GM10847 (cell line): ENCODE measurements at regions not wholly inside any gene's neighbourhood (a gene's known extent, or its start where the extent isn't known, plus 50 kb on each side); places are given as distances from the start of the nearest gene placed in this dataset.

Experiments used
- POLR2A ChIP-seq: IDR thresholded peaks from 2 replicates; pipeline ENCODE4 v1.6.1; 2011; ENCODE audit not compliant: insufficient read length; ENCODE audit errors: extremely low read depth

- no peak for TF ChIP-seq POLR2A
These were observed 186.1 kb upstream of the KLF14 start for GRCh38 chr7:130920122-130920521.

DNA sequence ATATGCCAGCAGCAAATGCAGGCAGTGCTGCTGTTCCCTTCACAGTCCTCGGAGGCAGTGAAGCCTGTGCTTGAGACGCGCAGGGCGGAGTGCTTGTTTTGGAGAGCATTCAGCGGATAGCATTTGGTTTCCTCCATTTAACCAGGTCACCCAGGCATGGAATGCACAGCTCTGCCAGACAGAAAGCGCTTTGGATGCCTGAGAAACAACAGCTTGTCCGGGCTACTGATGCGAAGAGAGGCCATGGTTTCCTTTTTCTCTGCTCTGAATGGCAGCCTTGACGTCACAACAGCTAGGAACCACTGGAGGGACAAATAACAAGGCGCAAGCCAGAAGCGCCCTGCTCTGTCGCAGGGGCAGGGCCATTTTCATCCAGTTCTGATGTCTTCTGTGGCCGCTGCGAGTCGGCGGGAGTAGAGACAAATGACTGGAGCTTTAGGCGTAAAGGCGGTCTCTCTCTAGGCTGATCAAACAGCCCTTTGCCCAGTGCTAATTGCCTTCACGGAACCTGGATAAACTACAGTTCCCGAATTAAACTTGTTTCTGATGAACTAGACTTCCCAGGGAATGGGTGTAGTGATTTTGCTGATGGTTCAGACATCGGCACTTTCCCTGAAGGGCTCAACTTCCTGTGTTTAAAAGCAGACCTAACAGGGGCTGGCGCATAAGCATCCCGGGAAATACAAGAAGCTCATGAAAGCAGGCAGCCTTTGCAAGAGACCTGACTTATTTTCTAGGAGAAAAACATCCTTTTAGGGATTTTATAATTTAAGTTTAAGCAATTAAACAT is 187.6 kb upstream of the KLF14 start:
- no peak for TF ChIP-seq POLR2A

DNA sequence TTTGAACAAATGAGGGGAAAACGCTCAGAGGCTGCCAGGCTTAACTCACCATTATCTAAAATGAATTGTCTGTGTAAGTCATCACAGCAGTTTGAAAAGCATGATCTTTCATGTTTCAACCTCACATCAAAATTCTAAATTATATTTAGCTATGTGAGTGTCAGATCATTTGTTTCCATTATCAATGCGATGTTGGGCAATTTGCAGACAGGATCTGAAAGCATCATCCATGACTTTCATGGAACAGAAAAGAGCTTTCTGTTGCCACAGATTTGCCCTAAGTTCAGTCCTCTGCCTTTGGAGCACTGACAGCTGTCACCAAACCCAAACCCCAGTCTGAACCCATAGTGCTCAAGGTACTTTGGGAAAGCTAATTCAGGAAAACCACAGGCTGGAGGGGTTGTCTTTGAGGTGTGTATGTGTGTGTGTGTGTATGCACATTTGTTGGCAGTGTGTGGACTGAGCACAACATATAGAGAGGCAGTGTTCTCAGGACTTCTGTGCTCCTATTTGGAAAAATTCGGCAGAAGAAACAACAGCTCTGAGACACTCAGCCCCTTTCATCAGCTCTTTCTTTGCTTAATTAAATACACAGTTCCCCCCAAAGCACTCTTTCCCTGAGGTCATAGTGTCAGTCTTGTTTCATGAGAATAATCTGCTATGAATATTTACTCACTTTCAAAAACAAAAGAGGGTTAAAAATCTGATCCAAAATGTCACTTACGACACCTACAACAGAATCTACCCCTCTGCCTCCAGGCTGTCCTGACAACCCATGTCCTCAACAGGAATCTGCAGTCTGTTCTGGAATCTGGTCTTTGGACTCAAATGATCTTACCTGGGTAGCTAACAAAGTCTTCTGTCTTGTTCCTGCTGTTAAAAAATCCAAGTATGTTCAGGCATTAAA is 188.5 kb upstream of the KLF14 start:
- no peak for TF ChIP-seq POLR2A

GRCh38 chr7:130923365-130923764 is 189.4 kb upstream of the KLF14 start:
- TF ChIP-seq POLR2A, result no peak

DNA sequence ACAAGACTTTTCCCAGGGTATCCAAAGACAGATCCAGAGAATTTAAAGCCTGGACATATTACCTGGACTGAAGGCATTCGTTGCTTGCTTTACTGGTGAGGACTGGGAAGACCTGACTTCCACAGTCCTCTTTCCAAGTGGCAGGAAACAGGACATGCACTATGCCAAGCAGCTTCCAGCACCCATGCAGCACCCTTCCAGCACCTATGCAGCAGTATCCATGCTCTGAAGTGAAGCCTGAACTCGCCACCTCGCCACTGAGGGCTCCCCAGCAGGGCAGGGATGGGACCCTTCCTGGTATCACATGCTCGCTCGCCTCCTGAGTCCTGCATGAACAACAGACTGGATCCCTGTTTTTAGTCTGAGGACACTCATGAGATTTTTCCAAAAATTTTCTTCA is 189.9 kb upstream of the KLF14 start:
- no peak for TF ChIP-seq POLR2A

GRCh38 chr7:130925136-130925794 is 191.3 kb upstream of the KLF14 start:
- TF ChIP-seq POLR2A, result no peak

GRCh38 chr7:130926001-130926691 is 192.1 kb upstream of the KLF14 start:
- no peak for TF ChIP-seq POLR2A

DNA sequence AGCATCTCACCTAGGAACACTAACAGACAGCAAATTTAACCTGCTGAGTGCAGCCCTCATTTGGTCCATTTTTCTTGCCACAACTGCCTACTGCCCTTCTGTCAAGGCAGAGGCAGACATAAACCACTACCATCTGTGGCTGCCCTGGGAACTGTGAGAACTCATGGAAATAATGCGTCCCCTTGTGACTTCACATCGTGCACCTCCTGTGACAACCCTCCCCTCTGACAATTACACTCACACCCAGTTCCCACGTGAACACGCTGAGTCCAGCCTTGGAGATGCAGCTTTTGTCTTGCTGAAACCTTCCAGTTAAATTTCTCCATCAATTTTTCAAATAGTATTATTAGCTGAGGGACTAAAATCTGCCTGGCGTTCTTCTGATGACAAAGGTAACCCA is 193.1 kb upstream of the KLF14 start:
- TF ChIP-seq POLR2A, result no peak

DNA sequence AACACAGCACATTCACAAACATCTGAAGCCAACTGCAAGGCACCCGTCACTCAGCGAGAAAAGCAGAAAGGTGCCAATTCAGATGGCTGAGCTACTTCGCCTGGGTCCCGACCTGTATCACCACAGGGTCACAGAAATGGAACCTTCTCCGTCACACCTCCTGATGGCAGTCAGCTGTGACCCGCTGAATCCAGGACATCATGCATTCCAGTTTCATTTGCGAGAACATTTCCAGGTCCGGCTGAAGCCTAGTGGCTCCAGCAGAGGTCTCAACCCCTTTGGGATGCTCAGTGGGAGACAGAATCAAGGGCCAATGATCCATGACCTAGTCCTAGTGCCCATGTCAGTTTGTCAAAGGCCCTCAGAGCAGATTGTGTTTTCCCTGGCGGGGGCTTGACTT is 193.6 kb upstream of the KLF14 start:
- no peak for TF ChIP-seq POLR2A

GRCh38 chr7:130929896-130930659 is 196.1 kb upstream of the KLF14 start:
- no peak for TF ChIP-seq POLR2A

DNA sequence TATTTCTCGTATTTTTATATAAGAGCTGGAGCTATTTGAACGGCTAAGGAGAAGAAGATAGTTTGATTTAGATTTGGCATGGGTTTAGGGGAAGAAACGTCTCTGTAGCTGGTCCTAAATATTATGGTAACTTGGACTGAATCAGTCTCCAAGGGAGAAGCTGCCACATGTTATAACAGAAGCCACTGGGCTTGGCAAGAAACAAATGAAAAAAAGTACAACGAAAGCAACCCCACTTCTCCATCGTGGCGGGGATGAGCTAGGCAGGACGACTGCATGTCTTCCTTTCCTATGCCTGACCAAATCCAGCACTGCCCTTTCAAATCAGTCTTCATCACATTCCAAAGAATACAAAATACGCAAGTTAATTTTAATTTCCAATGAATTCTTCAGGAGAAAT is 196.7 kb upstream of the KLF14 start:
- no peak for TF ChIP-seq POLR2A

GRCh38 chr7:130931423-130931822 is 197.4 kb upstream of the KLF14 start:
- TF ChIP-seq POLR2A, result no peak

DNA sequence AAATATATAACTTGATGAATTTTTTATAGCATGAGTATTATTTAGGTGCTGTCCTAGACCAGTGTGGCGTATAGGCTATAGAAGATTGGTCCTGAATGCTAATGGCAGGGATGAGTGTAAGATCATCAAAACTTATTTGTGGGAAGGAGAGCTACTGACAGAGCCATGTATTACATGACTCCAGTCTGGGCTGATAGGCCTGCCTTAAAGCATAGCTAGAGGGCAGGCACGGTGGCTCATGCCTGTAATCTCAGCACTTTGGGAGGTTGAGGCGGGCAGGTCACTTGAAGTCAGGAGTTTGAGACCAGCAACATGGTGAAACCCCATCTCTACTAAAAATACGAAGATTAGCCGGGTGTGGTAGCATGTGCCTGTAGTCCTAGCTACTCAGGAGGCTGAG is 198.1 kb upstream of the KLF14 start:
- no peak for TF ChIP-seq POLR2A

GRCh38 chr7:130932667-130933432 is 198.8 kb upstream of the KLF14 start:
- TF ChIP-seq POLR2A, result no peak
